ENCODE measurements at regions not wholly inside any gene's neighbourhood (a gene's known extent, or its start where the extent isn't known, plus 50 kb on each side); places are given as distances from the start of the nearest gene placed in this dataset.

GRCh38 chr15:60076045-60076444, 71.9 kb downstream of the FOXB1 start:
- ChIA-PET POLR2A (no interaction called here), RAD21 (ENCODE audit: low non-redundant PET in 1 of 2, low total read pairs in 2 of 2, uncharacterized antibody in 2 of 2, unreplicated experiment in 2 of 2) (no interaction called here), CTCF (no interaction called here)
- TF ChIP-seq RAD21 (IDR thresholded peaks at IDR 0.05; ENCODE audit: low read depth) (no peak), EGR1 (IDR thresholded peaks at IDR 0.05; ENCODE audit: low read depth) (no peak), SIN3A (IDR thresholded peaks at IDR 0.05; ENCODE audit: low read depth) (no peak), TCF7L2 (IDR thresholded peaks at IDR 0.05; ENCODE audit: borderline replicate concordance, extremely low read depth, insufficient read depth, insufficient read length) (no peak), CBX3 (IDR thresholded peaks at IDR 0.05; ENCODE audit: low read depth) (no peak), ATF3 (IDR thresholded peaks at IDR 0.05) (no peak), YY1 (IDR thresholded peaks at IDR 0.05; ENCODE audit: extremely low read depth, insufficient replicate concordance, low read depth, low read length) (no peak), FOSL1 (IDR thresholded peaks at IDR 0.05; ENCODE audit: low read depth) (no peak), SRF (IDR thresholded peaks at IDR 0.05; ENCODE audit: low read depth) (no peak), CEBPB (IDR thresholded peaks at IDR 0.05; ENCODE audit: low read depth) (no peak), REST (IDR thresholded peaks at IDR 0.05; ENCODE audit: low read depth) (no peak), SP1 (IDR thresholded peaks at IDR 0.05; ENCODE audit: low read depth) (no peak), ZNF274 (IDR thresholded peaks at IDR 0.05; ENCODE audit: low read depth, low read length) (no peak), ZFX (IDR thresholded peaks at IDR 0.05) (no peak), ZBTB33 (IDR thresholded peaks at IDR 0.05; ENCODE audit: extremely low read depth, insufficient replicate concordance, low read length) (no peak), POLR2AphosphoS5 (IDR thresholded peaks at IDR 0.05; ENCODE audit: low read depth, low read length) (no peak), CTCF (IDR thresholded peaks at IDR 0.05 in 2 of 3, conservative IDR thresholded peaks at IDR 0.05 in 1 of 3; ENCODE audit: borderline replicate concordance in 1 of 3, insufficient read depth in 1 of 3, low read depth in 2 of 3, low read length in 2 of 3) (no peak), MAX (IDR thresholded peaks at IDR 0.05) (no peak), EZH2phosphoT487 (IDR thresholded peaks at IDR 0.05; ENCODE audit: borderline replicate concordance) (no peak)
- no peak for ATAC-seq
- Histone ChIP-seq H3K9me3 (ENCODE audit: control insufficient read depth in 1 of 2, insufficient read depth in 1 of 2, low read depth in 1 of 2, low read length in 2 of 2) (no peaks in the 10 kb centered on the region), H2AFZ (ENCODE audit: low read depth, low read length, poor library complexity, severe bottlenecking) (no peak overlapping the region), H3K36me3 (ENCODE audit: control insufficient read depth in 1 of 2, insufficient read depth in 2 of 2, low read length in 2 of 2) (no peaks in the 10 kb centered on the region), H3K4me1 (ENCODE audit: control insufficient read depth in 1 of 2, insufficient read depth in 2 of 2, low read length in 2 of 2) (peaks cover 0 to 2% of the 10 kb centered on the region in 2 experiments; a peak in 1 of 4 replicates), H3K4me2 (ENCODE audit: low read length) (no peak overlapping the region), H3K9ac (ENCODE audit: low read length) (no peak overlapping the region), H3K27ac (ENCODE audit: low read depth, low read length) (no peak overlapping the region), H3K4me3 (replicated peaks in 1 of 2; ENCODE audit: low read depth in 1 of 2, low read length in 2 of 2) (no peak overlapping the region), H3K27me3 (ENCODE audit: insufficient read depth, low read length) (peaks cover 27% of the 10 kb centered on the region), H4K20me1 (ENCODE audit: insufficient read depth) (no peaks in the 10 kb centered on the region), H3K79me2 (ENCODE audit: insufficient read depth, low read length) (no peaks in the 10 kb centered on the region), H3K9me2 (ENCODE audit: insufficient read depth) (no peaks in the 10 kb centered on the region)
- intact Hi-C loops (cut with micrococcal nuclease), result no loop called here
- no TSS peak for BruUV-seq (replicated peaks)
- DNase-seq (ENCODE audit: low read depth, low spot score), result no peak

Data from HCT116 (cell line).